Neutrophil (primary cell): ENCODE measurements at regions not wholly inside any gene's neighbourhood (a gene's known extent, or its start where the extent isn't known, plus 50 kb on each side); places are given as distances from the start of the nearest gene placed in this dataset.

Source experiments
- H3K27ac ChIP-seq: fragments of 200-600 bp; sonication (generic); 2 replicates; pipeline ENCODE4 v1.5.1; 2016; ENCODE audit warnings: mild to moderate bottlenecking, moderate library complexity
- H3K27me3 ChIP-seq: fragments of 200-600 bp; sonication (generic); 2 replicates; pipeline ENCODE4 v1.6.0; 2016; ENCODE audit warnings: mild to moderate bottlenecking
- H3K36me3 ChIP-seq: fragments of 200-600 bp; sonication (generic); 2 replicates; pipeline ENCODE4 v1.5.1; 2017
- H3K4me1 ChIP-seq, 2 experiments: fragments of 200-600 bp in 1 of 2; sonication (generic) in 1 of 2; 1 replicate in 1 of 2; 2 replicates in 1 of 2; pipeline versions ENCODE4 v1.5.1 to v1.6.1; 2013 to 2016; ENCODE audit warnings: low read depth in 1 of 2, low read length in 1 of 2, mild to moderate bottlenecking in 1 of 2, moderate library complexity in 1 of 2; ENCODE audit not compliant: control insufficient read depth in 1 of 2, insufficient read depth in 1 of 2
- H3K4me3 ChIP-seq, 2 experiments: fragments of 200-600 bp in 1 of 2; sonication (generic) in 1 of 2; 1 replicate in 1 of 2; 2 replicates in 1 of 2; pipeline ENCODE4 v1.5.1; 2013 to 2016; ENCODE audit warnings: low read depth in 1 of 2, low read length in 1 of 2, mild to moderate bottlenecking in 1 of 2, moderate library complexity in 1 of 2
- H3K9me3 ChIP-seq: fragments of 200-600 bp; sonication (generic); 2 replicates; pipeline ENCODE4 v1.5.1; 2016
- CTCF ChIP-seq: fragments of 200-600 bp; sonication (generic); IDR thresholded peaks from 2 replicates; pipeline ENCODE4 v1.5.1; 2016; ENCODE audit warnings: antibody characterized with exemption

GRCh38 chr7:28276298-28276697, 95.7 kb upstream of the JAZF1 start:
- no peak overlapping the region for H3K27ac ChIP-seq
- H3K36me3 ChIP-seq: no peaks in the 10 kb centered on the region
- H3K4me1 ChIP-seq: peaks cover 0 to 4% of the 10 kb centered on the region in 2 experiments
- peaks cover 28% of the 10 kb centered on the region for H3K27me3 ChIP-seq
- no peak overlapping the region for H3K4me3 ChIP-seq
- no peak for TF ChIP-seq CTCF
- H3K9me3 ChIP-seq: no peaks in the 10 kb centered on the region

- Histone ChIP-seq H3K27me3 (peaks cover 31% of the 10 kb centered on the region), H3K4me3 (no peak overlapping the region), H3K4me1 (peaks cover 0 to 3% of the 10 kb centered on the region in 2 experiments), H3K27ac (no peak overlapping the region), H3K9me3 (no peaks in the 10 kb centered on the region), H3K36me3 (no peaks in the 10 kb centered on the region)
- TF ChIP-seq CTCF: no peak
Observed at GRCh38 chr7:28277364-28277763, 96.8 kb upstream of the JAZF1 start.

- Histone ChIP-seq H3K36me3 (no peaks in the 10 kb centered on the region), H3K27ac (no peak overlapping the region), H3K4me1 (no peaks in the 10 kb centered on the region), H3K9me3 (no peaks in the 10 kb centered on the region), H3K27me3 (peaks cover 27% of the 10 kb centered on the region), H3K4me3 (no peak overlapping the region)
- no peak for TF ChIP-seq CTCF
Observed at GRCh38 chr7:28277958-28278357, 97.4 kb upstream of the JAZF1 start.

GRCh38 chr7:28280516-28280915, 99.9 kb upstream of the JAZF1 start:
- no peaks in the 10 kb centered on the region for H3K4me1 ChIP-seq
- TF ChIP-seq CTCF: no peak
- H3K9me3 ChIP-seq: no peaks in the 10 kb centered on the region
- peaks cover 15% of the 10 kb centered on the region for H3K27me3 ChIP-seq
- H3K36me3 ChIP-seq: no peaks in the 10 kb centered on the region
- H3K4me3 ChIP-seq: no peak overlapping the region
- no peak overlapping the region for H3K27ac ChIP-seq

GRCh38 chr7:28290496-28290895, 109.9 kb upstream of the JAZF1 start:
- TF ChIP-seq CTCF: no peak
- H3K4me3 ChIP-seq: no peak overlapping the region
- peaks cover 20% of the 10 kb centered on the region for H3K27me3 ChIP-seq
- H3K9me3 ChIP-seq: no peaks in the 10 kb centered on the region
- no peaks in the 10 kb centered on the region for H3K4me1 ChIP-seq
- no peak overlapping the region for H3K27ac ChIP-seq
- H3K36me3 ChIP-seq: no peaks in the 10 kb centered on the region

GRCh38 chr7:28291559-28291958, 111.0 kb upstream of the JAZF1 start:
- Histone ChIP-seq H3K4me1 (no peaks in the 10 kb centered on the region), H3K27ac (no peak overlapping the region), H3K27me3 (peaks cover 20% of the 10 kb centered on the region), H3K4me3 (no peak overlapping the region), H3K36me3 (no peaks in the 10 kb centered on the region), H3K9me3 (no peaks in the 10 kb centered on the region)
- TF ChIP-seq CTCF: no peak
